ENCODE measurements at regions not wholly inside any gene's neighbourhood (a gene's known extent, or its start where the extent isn't known, plus 50 kb on each side); places are given as distances from the start of the nearest gene placed in this dataset.
"Not testable (repeated sequence)": the region's sequence is repeated elsewhere in the genome, so short reads cannot be mapped to it uniquely, and the experiment has no call there.

DNA sequence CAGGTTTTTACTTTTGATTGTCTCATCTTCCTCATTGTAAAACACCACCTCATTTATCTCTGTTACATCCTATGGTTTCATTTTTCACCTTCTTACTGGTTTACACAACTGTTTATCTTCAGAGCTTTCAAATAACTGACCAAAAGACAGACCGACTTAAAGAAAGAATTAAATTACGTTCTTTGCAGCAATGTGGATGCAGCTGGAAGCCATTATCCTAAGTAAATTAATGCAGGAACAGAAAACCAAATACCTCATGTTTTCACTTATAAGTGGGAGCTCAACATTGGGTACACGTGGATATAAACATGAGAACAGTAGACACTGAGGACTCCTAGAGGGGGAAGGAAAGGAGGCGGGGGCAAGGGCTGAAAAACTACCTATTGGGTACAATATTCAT is 729.0 kb upstream of the USP15 start:
- no peak for DNase-seq

DNA sequence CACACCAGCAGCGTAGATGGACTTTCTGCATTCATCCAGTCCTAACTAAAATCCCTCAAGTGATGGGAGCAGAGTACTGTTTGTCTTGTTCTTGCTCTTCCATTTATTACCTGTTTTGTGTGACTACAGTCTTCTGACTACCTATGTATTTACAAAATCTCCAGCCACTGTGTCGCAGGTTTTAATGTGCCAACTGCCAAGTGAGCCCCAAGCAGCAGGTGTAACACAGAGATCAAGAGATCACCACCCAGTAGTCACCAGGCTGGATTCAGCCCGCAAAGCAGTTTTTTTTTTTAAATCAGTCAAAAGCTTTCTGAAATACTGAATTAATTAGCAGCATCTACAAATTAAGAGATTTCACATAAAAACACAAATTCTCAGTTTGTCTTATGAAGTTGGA is 724.1 kb upstream of the USP15 start:
- DNase-seq: no peak

DNA sequence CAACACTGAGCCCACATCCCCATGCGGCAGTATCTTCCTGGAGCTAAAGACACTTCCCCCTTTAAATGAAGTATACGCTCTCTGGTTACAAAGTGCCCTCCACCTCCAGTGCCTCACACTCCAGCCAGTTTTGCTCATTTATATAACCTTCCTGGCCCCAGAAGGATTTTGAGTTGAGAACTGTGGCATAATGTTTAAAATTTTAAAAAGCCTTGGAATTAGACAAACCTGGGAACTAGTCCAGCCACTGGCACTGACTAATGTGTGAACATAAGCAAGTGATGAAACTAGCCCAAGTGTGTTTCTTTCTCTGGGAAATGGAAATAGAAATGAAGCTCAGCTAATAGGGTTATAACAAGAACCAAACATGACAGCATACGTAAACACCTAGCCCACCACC is 723.7 kb upstream of the USP15 start:
- DNase-seq: no peak

DNA sequence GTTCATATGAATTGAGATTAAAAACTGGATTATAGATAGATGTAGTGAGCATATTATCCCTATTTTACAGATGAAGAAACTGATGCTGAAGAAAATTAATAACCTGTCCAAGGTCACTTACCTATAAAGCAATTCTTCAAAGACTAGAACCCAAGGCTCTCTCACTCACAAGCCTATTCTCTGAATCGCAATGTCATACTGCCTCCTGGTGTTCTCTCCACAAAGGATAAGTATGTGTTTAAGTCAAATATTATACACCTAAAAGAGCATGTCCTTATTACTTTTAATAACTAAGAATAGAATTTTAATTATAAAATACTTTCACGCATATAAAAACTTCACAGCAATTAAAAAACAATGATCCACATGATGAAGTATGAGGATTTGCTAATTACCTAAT is 721.3 kb upstream of the USP15 start:
- DNase-seq: no peak

DNA sequence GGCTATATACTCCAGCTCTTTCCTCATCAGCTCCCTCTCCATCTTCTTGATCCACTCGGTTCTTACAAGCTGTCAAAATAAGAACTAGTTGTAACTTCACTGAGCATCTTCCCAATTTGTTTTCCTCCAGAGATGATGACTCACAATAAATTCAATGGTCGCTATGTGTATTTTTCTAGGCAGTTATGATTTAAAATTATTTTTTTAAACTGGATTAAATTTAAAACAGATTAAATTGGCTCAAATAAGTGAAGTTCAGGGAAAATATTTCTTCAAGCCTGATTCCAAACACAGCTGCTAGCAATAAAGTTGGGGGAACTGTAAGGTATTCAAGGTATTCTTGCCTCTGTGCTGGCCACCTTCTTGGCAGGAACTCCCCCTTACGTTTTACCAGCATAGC is 717.7 kb upstream of the USP15 start:
- no peak for DNase-seq

DNA sequence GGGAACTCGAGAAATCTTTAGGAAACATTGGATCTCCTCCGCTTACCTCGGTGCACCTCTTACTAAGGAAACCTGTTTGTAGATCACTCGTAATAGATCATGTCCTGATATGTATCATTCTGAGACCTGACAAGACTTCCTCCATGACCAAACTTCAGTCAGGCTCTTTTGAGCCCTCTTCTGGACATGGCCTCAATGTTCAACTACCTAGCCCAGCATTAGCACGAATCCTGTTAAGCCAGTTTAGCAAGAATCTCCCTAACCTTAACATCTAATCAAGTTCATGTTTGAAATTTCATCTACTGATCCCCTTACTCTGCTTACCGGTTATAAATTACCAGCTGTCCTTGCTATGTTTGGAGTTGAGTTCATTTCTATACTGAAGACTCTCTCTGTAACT is 713.9 kb upstream of the USP15 start:
- no peak for DNase-seq

DNA sequence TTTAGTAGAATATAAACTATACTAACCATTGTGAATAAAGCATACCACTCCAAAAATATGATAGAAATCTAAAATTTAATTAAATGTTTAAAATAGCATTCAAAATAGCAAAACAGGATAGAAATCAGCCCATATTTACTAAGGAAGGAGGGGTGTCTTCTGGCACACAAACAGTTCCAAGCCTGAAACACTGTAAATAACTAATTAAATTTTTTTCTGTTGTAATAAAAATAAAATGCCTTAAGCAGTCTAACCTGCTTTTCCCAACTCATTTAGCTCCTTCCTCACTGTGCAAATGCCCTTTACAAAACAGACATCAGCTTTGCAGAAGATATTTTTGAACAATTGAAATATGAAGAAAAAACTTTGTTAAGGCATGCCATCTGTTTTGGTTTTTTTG is 707.1 kb upstream of the USP15 start:
- DNase-seq: no peak

DNA sequence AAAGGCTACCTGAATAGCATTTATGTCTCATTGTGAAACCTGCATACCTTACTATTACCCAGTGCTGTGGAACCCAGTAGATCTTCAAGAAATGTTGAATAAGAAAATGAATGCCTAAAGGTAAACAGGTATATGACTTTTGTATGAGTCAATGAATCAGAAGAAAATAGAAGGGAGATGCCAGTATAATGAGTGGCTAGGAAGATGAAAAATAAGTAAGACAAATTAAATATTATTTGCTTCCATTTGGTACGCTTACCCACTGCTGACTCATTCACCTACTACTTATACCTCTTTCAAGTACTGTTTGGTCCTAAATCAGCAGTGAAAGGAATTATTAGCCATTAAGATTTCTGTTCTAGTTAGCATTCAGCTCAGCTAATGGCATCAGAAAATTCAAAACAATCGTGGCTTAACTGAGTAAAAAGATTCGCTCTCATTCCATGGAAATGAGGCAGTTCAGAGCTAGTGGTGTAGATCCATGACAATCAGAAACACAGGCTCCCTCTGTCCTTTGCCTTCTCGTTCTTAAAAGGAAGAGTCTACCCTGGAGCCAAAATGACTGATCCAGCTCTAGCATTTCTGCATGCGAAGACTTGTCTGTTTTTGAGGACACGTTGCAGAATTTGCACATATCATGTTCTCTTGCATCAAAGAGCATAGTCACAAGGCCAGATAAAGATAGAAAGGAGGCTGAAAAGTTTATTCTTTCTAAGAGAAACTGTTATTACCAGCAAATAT is 705.8 kb upstream of the USP15 start:
- no peak for DNase-seq

DNA sequence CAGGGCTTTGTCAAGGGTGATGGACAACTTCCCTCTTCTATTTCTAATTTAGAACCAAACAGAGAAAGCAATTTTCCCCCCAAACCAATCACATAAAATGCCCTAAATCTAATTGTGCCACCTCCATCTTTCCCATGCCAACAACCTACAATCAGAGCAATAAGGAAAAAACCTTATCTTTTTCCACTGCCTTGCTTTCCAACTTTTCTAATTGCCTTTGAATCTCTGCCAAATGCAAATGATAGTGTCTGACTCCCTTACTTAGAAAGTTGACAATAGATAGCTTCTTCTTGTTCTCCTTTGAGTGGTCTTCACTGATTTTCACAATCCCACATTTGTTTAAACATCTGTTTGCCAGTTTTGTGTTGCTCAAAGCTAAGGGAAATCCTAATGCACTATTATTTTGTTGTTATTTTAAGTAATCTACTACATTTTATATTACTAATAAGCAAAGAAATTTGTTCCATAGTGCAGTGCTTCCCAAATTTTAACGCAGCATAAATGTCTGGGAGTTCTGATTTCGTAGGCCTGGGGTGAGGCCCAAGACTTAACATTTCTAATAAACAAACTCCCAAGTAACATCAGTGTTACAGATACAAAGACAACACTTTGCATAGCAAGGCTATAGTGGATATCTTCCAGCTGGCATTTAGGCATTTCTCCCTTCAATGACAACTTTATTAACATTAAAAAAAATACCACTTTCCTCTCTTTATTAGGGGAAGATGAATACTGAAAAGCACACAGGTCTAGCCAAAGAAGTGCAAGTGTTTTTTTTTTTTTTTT is 696.3 kb upstream of the USP15 start:
- no peak for DNase-seq

DNA sequence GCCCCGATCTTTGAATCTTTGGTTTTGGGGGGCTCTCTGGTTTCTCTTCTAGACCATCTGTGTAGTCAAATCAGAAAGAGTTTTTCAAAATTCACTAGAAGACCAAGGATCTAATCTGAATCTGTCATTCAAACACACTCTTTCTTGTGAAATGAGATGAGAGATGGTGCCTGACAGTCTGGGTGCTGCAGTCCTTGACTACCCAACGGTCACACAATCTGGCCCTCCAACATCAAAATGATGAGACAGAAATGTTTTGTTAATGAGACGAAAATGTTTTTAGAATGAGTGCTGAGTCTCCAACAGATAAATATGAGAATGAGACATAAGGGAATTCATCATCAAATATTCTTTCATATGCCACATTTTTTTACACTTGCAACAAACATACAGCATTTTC is 695.7 kb upstream of the USP15 start:
- no peak for DNase-seq

DNA sequence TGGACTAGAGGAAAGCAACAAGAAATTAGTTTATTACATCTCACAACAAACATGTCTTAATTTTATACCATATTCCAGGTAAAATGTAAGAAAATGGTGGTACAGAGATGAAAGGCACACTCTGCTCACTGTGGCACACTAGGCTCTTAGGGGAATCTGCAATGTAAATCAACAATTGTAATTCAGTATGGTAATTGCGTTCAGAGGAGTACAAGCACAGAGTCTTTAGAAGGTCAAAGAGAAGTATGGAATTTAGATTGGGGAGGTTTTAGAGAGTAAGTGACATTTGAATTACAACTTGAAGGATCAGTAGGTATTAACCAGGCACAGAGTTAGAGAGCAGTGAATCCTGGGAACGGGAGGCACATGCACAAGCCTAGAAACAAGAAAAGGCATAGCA is 694.0 kb upstream of the USP15 start:
- DNase-seq: no peak

DNA sequence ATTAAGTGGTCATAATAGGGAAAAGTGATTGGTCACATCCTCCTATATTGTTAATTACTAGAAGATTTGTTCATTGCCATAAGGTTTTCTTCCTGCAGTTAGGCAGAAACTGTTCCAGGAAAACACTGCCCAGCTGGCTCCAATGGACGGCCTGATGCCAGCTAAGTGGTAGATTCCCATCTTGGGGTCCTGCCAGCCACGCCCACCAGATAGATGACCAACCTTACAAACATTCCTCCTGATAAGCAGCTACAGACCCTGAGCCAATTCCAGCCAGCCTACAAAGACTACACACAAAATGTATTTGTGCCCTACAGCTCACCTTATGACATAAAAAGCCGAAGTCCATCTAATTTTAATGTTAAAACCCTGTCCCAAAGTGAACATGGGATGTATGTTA is 685.9 kb upstream of the USP15 start:
- DNase-seq: no peak

DNA sequence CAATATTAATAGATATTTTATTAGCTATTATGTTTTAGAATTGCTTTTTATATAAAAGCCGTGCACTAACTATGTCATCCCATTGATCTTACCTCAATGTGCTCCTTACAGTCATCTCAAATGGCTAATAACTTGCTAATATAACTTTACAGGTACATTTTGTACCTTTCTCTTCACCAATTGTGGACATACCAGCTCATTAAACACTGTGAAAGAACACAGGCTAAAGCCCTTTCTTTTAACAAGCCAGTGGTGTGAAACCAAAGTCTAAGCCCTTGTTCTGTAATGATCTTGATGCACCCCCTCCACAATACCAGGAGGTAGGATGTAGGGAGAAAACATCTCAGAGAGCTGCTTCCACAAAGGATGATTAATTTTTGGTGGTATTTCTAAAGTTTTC is 675.3 kb upstream of the USP15 start:
- no peak for DNase-seq

DNA sequence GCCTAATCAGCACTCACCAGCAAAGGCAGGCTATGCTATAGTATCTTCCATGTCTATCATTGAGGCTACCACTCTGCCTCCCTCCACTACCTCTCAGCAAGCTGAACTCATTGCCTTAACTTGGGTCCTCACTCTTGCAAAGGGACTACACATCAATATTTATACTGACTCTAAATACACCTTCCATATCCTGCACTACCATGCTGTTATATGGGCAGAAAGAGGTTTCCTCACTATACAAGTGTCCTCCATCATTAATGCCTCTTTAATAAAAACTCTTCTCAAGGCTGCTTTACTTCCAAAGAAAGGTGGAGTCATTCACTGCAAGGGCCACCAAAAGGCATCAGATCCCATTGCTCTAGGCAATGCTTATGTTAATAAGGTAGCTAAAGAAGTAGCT is 669.3 kb upstream of the USP15 start:
- not testable (repeated sequence) for DNase-seq

DNA sequence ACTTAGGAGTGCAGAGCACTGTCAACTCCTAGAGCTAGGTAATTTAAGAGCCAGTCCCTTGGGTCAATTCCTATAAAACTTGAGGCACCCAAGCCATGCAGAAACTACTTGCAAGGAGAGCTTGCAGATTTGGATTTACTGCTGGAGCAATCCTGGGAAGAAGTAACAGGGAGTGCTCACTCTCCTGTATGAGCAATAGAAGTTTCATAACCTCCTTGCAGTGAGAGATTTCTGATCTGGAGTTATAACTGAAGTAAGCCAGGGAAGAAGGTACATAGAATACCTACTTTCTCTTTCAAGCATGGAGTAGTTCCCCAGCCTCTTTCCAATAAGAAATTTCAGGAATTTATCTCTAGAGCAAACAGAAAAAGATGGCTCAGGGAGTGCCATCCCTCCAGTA is 650.1 kb upstream of the USP15 start:
- no peak for DNase-seq

DNA sequence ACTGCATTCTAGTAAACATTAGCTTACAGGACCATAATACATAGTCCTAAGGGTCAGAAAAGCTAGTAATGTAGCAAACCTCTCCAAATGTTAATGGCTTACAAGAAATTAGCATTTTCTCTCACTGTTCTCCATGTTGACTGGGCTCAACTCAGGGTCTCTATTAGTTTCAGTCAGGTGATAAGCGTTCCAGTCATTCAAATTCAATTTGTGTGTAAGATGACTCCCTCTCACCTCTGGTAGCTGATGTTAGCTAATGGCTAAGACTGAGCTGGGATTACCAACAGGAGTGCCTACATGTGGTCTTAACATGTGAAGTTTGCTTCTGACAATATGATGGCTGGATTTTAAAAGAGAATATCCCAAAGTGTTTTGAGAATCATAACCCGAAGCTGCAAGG is 630.5 kb upstream of the USP15 start:
- no peak for DNase-seq

DNA sequence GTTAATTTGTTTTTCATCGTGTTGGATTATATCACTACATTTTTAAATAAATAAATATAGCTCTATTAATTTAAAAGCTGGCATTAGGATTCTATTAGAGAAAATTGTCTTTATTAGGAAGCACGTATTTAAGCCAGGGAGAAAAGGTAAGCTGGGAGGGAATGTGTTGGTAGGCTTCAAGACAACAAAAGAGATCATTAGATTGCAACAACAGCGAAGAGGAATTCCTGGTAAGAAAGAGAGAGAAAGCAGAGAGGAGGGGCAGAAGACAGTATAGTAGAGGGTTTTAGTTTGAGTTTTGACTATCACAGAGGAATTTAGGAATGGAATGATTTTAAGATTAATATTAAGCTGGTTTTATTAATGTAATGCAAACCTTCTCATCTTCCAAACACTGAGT is 613.6 kb upstream of the USP15 start:
- DNase-seq: no peak

DNA sequence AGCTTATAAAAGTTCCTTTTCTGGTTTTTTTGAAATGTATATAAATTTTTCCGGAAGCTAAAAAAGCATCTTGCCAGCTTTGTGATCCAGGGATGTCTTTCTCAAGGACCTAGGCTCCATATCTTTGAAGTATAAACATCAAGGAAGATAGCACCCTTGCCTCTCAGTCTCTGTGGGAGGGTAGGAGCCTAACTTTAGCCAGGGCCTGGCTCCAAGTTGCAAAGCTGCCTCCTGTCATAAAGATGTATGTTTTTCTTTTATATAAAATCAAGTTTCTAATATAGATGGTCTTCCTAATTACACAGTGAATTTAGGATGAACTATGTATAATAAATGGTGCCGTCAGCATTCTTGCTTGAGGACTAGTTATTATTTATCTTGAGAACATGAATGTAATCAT is 612.6 kb upstream of the USP15 start:
- DNase-seq: no peak

DNA sequence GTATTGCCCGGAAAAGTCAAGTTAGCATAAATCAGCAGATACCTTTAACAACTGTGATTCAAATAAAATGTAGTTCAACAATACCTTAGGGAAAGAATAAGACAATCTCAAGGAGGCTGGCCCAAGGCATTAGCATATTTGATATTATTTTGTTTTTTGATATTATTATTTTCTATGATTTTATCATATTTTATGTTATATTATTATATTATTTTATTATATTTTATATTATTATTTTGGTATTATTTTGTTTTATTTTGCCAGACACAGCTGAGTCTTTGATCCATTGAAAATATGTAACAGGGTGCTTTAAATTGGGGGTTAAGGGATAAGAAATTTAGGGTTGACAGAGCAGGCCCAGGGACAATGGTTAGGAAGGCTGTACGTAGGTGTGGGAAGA is 607.9 kb upstream of the USP15 start:
- DNase-seq: no peak

DNA sequence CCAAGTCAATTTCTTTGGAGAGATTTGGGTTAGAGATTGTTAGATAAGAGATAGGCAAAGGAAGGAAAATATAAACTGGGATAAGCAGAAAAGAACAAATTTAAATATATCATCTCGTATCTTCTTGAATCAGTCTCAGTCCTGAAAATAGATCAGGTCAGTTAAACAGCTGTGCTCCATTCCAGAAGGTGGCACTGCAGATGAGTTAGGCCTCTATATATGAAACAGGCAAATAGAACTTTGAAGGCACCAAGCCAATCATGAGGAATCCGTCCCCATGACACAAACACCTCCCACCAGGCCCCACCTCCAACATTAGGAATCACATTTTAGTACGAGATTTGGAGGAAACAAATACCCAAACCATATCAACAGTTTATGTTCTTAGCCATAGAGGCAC is 605.5 kb upstream of the USP15 start:
- no peak for DNase-seq

DNA sequence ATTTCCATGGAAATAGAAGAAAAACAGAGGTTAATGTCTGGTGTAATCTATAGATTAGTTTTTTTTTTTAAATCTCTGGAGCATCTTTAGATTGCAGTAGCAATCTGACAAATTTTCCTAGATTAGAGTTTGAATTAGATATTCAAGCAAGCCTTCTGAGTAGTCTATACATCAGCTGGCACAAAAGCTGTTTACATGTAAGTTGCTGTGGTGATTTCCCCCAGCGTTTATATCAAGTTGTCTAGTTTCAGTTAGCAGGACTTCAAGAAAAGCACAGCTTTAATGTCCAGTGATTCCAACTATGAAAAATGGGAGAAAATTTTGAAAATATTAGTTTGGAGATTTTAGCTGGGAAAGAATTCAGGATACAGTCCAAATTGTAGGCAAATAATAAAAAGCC is 605.0 kb upstream of the USP15 start:
- DNase-seq: no peak

DNA sequence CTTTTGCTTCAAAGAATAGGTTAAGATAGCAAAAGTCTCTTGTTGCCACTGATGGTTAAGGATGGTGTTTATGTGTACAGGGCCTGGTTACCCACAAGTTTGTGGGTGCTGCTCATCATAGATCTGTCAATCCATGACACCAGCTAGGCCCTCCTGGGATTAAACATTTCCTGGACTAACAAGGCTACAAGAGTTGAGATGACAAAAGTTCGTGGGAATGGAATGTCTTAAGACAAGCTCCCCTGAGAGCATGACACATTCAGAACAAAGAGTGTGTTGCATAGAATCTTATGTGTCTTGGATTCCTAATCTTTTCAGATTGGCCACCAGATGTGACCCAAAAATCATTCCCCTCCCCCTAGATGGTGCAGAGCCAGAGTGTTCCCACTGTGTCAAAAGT is 592.5 kb upstream of the USP15 start:
- no peak for DNase-seq

DNA sequence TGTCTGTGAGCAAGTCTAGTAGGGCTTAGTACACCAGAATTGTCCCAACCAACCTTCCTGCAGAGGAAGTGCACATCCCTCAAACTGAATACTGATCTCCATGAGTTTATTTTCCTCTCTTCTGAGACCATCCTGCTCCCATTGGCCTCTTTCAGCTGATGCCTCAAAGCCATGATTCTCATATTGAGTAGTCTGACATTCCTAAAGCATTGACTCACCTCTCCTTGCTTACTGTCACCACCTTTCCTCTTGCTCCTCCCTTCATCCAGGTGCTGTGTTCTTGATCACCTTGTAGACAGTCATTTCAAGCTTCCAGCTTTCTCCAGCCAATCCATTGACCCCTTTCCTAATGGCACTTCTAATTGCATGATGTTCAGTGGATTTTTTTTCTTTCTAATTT is 583.7 kb upstream of the USP15 start:
- no peak for DNase-seq

DNA sequence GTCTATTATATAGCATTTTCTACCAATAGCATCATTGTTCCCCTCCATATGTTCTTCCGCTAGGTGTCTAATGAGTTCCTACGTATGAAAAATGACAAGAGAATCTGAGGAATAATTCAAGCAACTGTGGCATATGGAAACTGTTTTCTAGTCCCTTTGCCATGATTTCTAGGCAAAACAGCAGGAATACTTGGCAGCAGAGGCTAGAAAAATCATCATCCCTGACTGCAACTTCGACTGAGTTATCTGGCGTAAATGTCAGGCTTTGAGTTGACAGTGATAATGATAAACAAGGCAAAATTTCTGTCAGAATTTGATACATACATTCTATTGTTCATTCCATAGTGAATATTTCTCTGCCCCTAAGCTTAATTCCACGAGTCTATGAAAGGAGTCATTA is 572.8 kb upstream of the USP15 start:
- DNase-seq: no peak

DNA sequence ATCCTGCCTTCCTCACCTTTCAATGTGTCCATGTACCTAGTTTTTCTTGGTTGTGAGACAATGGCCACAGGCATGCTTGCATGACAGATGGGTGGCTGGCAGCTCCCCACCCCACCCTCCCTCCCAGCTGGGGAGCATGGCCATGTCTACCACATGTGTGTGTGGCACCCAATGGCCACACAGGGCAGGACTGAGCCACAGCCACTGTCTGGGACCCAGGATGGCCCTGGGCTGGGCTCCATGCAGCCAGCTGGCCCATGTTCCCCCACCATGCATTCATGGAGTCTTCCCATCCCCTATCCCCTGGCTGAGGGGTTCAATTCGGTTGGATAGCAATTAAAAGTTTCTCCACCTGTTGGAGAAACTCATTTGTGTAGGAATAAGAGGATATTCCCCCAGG is 566.0 kb upstream of the USP15 start:
- no peak for DNase-seq

All from NCI-H1105 (cell line).